ENCODE measurements at regions not wholly inside any gene's neighbourhood (a gene's known extent, or its start where the extent isn't known, plus 50 kb on each side); places are given as distances from the start of the nearest gene placed in this dataset.
"Not testable (repeated sequence)": the region's sequence is repeated elsewhere in the genome, so short reads cannot be mapped to it uniquely, and the experiment has no call there.

- DNase-seq, result no peak
These were observed 210.6 kb downstream of the RHOU start for GRCh38 chr1:228945885-228946284.

GRCh38 chr1:228949617-228950016 lies 214.3 kb downstream of the RHOU start:
- DNase-seq, result not testable (repeated sequence)

- no peak for DNase-seq
These were observed 217.9 kb downstream of the RHOU start for GRCh38 chr1:228953207-228953606.

GRCh38 chr1:228953808-228954207 lies 218.5 kb downstream of the RHOU start:
- not testable (repeated sequence) for DNase-seq

- no peak for DNase-seq
These were observed 220.4 kb downstream of the RHOU start for GRCh38 chr1:228955691-228956090.

- no peak for DNase-seq
These were observed 221.6 kb downstream of the RHOU start for GRCh38 chr1:228956864-228957263.

- DNase-seq, result peak; percentile 31
These were observed 222.3 kb downstream of the RHOU start for GRCh38 chr1:228957535-228957934.

GRCh38 chr1:228958121-228958520 lies 222.8 kb downstream of the RHOU start:
- no peak for DNase-seq

- no peak for DNase-seq
These were observed 223.5 kb downstream of the RHOU start for GRCh38 chr1:228958741-228959140.

GRCh38 chr1:228960705-228961104 lies 225.4 kb downstream of the RHOU start:
- DNase-seq, result no peak

- DNase-seq, result no peak
These were observed 226.2 kb downstream of the RHOU start for GRCh38 chr1:228961511-228961910.

GRCh38 chr1:228963795-228964177 lies 228.5 kb downstream of the RHOU start:
- DNase-seq, result no peak

GRCh38 chr1:228964178-228965089 lies 229.2 kb downstream of the RHOU start:
- DNase-seq, result no peak

GRCh38 chr1:228968891-228969606 lies 233.8 kb downstream of the RHOU start:
- DNase-seq, result no peak

GRCh38 chr1:228969953-228970800 lies 234.9 kb downstream of the RHOU start:
- DNase-seq, result no peak

- no peak for DNase-seq
These were observed 237.3 kb downstream of the RHOU start for GRCh38 chr1:228972576-228972975.

- DNase-seq, result no peak
These were observed 239.0 kb downstream of the RHOU start for GRCh38 chr1:228974273-228974672.

GRCh38 chr1:228975238-228975907 lies 240.1 kb downstream of the RHOU start:
- DNase-seq, result no peak

- DNase-seq, result no peak
These were observed 241.0 kb downstream of the RHOU start for GRCh38 chr1:228976316-228976715.

GRCh38 chr1:228977307-228977706 lies 242.0 kb downstream of the RHOU start:
- no peak for DNase-seq

- DNase-seq, result no peak
These were observed 242.5 kb downstream of the RHOU start for GRCh38 chr1:228977741-228978140.

- no peak for DNase-seq
These were observed 243.4 kb downstream of the RHOU start for GRCh38 chr1:228978484-228979324.
